Adrenal gland (tissue), 5 donors: ENCODE measurements at regions not wholly inside any gene's neighbourhood (a gene's known extent, or its start where the extent isn't known, plus 50 kb on each side); places are given as distances from the start of the nearest gene placed in this dataset.

Experiments
- POLR2A ChIP-seq, 2 donors: fragments of 450-650 bp; IDR thresholded peaks; one replicate each; pipeline ENCODE4 v1.6.1; 2017; ENCODE audit warnings: antibody characterized with exemption in 2 of 2, mild to moderate bottlenecking in 2 of 2, moderate library complexity in 1 of 2
- TF ChIP-seq, protein P1 (sequence below), 6 experiments: fragments of 450-650 bp in 4 of 6; fragments of 200-600 bp in 2 of 6; sonication (generic) in 1 of 6; IDR thresholded peaks; 1 replicate in 5 of 6; 2 replicates in 1 of 6; pipeline versions ENCODE4 v1.5.1 to v1.8.0; 2016 to 2021; ENCODE audit warnings: antibody characterized with exemption in 6 of 6, mild to moderate bottlenecking in 2 of 6, moderate library complexity in 1 of 6
- donor health status: DM: no; HTN: no; CAD: no.

DNA sequence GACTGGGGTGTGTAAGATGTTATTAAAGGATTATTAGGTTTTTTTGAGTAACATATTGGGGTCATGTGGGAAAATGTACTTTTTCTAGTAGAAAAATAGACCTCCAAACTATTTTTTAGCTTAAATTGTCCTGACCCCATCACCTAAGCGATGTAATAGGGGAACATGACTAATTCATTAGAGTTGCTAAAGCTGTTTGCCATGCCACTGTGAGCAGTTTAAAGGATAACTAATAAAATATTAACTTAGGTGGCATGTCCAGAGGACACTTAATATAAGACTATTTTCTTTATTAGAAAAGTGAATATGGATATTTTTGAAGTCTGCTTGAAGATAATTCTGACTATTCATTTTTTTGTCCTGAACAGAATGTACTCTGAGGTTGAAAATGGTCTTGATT, 545.9 kb upstream of the BTBD3 start:
- TF ChIP-seq, protein P1, sequence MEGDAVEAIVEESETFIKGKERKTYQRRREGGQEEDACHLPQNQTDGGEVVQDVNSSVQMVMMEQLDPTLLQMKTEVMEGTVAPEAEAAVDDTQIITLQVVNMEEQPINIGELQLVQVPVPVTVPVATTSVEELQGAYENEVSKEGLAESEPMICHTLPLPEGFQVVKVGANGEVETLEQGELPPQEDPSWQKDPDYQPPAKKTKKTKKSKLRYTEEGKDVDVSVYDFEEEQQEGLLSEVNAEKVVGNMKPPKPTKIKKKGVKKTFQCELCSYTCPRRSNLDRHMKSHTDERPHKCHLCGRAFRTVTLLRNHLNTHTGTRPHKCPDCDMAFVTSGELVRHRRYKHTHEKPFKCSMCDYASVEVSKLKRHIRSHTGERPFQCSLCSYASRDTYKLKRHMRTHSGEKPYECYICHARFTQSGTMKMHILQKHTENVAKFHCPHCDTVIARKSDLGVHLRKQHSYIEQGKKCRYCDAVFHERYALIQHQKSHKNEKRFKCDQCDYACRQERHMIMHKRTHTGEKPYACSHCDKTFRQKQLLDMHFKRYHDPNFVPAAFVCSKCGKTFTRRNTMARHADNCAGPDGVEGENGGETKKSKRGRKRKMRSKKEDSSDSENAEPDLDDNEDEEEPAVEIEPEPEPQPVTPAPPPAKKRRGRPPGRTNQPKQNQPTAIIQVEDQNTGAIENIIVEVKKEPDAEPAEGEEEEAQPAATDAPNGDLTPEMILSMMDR (IDR thresholded peaks at IDR 0.05): no peak
- TF ChIP-seq POLR2A (IDR thresholded peaks at IDR 0.05): no peak
